DMS114 treated with DMSO at 0.1 percent for 48 hours (cell line): ENCODE measurements at regions not wholly inside any gene's neighbourhood (a gene's known extent, or its start where the extent isn't known, plus 50 kb on each side); places are given as distances from the start of the nearest gene placed in this dataset.

Experiments
- DNase-seq: peaks from one replicate; lab custom pipeline; 2025; ENCODE audit not compliant: unreplicated experiment; lab: John Stamatoyannopoulos, UW

GRCh38 chr12:115155665-115156645, 472.0 kb upstream of the TBX3 start:
- DNase-seq: no peak

DNA sequence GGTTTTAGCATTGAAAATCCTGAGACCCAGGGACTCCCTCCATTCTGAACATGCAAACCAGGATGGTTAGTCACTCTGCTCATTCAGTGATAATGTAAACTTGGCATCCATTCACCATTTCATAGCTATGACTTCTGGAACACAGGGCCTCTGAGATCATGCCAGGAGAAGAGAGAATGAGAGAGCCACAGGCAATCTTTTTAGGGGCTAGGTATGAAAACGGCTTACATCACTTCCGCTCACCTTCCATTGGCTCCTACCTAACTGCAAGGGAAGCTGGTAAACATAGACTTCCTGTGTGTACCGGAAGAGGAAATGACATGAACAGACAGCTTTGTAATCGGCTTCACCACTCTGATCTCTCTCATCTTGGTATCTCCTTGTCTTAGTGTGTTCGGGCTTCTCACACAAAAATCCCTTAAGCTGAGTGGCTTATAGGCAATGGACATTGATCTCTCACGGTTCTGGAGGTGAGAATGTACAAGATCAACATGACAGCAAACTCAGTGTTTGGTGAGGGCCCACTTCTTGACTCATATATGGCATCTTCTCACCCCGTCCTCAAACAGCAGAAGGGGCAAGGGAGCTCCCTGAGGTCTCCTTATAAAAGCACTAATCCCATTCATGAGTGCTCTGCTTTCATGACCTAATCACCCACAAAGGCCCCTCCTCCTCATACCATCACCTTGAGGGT, 465.9 kb upstream of the TBX3 start:
- DNase-seq: no peak

- DNase-seq: no peak
Measured at GRCh38 chr12:115149279-115149678, 465.3 kb upstream of the TBX3 start.

DNA sequence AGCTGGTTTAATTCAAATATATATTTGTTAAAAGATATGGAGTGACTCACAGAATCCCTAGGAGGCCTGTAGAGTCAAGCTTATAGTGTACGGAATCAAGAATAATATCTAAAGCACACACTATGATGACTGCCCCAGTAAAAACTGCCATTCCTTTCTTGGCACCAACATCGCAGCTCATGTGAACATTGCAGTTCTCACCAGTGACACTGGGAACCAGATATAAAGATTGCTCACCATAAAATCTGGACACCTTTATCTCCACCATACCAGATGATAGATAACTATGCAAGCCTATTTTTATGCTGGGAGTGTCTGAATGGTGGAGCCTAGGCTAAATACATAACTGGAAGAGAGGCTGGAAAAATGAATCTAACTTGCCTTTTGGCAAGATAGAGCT, 463.9 kb upstream of the TBX3 start:
- no peak for DNase-seq

DNA sequence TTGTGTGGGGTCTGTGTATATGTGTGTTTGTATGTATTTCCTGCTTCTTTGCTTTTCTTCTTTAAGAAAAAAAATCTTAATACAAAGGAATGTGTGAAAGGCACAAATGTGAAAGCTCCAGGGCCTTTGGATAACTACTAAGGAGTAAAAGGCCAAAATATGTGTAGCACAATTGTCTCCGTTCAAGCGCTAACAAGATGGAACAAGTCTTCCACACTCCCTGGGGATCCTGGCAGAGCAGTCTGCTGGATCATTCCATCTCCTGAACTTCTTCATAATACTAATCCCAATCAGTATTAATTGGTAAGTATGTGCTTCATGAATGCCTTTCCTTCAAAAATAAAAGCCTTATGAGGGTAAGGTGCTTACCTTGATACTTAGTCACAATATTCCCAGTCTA, 462.5 kb upstream of the TBX3 start:
- no peak for DNase-seq

DNA sequence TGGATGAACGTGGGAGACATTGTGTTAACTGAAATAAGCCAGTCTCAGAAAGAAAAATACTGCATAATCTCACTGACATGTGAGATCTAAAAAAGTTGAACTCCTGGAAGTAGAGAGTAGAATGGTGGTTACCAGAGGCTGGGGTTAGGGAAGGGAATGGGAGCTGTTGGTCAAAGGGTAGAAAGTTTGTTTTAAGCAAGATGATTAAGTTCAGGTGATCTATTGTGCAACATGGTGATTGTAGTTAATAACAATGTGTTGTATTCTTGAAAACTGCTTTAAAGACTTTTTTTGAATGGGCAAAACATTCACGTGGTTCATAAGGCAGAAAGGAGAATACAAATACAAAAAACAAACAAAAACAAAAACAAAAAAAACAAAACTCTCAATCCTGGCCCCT, 460.4 kb upstream of the TBX3 start:
- DNase-seq: no peak

DNA sequence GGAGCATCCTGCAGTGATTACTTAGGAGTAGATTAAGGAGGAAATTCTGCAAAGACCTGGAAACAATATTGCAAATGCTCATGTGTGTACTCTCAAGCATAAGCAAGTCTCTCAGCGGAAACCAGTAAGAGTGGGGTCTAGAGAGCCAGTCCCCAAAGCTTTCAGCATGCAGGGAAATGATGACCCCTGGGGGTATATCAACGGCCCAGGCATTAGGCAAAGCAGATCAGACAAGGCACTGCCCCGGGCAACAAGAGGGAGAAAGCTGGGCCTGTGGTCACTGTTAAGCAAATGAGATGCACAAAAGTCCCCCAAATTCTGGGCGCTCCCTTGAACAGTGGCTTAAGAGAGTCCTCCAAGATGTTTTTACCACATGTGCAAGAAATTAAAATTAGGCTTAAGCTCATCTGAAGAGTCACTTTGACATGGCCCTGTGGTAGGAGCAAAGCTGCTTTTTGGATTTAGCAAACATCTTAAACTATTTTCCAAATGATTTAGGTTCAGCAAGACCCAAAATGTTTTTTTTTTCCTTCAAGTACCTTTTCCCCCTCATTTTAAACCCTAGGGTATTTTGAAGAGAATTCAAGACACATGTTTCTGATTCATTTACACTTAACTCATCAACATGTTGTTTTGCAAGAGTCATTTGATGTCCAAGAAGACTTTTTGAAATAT, 457.1 kb upstream of the TBX3 start:
- DNase-seq: no peak

GRCh38 chr12:115137812-115138521, 454.0 kb upstream of the TBX3 start:
- DNase-seq: no peak

GRCh38 chr12:115135800-115136211, 451.8 kb upstream of the TBX3 start:
- DNase-seq: no peak

- DNase-seq: no peak
Measured at GRCh38 chr12:115134298-115134697, 450.3 kb upstream of the TBX3 start.

- DNase-seq: no peak
Measured at GRCh38 chr12:115132905-115133304, 448.9 kb upstream of the TBX3 start.

DNA sequence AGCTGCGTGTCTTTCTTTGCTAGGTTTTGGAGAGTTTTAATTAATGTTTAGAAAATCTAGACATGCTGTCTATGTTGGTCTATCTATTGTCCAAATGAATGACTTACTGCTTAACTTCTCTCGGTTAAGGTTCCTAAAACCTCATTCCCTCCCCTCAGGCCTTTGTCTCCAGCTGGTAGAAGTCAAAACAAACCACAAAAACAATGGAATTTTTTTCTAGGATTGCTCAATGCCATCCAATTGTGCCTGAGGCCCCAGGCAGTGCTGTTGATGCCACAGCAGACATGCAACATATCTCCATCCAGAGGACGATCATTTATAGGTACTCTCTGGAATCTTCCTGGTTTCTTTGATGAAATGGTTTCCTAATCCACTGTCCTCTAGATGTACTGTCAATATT, 448.2 kb upstream of the TBX3 start:
- DNase-seq: no peak

GRCh38 chr12:115129727-115130126, 445.8 kb upstream of the TBX3 start:
- no peak for DNase-seq

DNA sequence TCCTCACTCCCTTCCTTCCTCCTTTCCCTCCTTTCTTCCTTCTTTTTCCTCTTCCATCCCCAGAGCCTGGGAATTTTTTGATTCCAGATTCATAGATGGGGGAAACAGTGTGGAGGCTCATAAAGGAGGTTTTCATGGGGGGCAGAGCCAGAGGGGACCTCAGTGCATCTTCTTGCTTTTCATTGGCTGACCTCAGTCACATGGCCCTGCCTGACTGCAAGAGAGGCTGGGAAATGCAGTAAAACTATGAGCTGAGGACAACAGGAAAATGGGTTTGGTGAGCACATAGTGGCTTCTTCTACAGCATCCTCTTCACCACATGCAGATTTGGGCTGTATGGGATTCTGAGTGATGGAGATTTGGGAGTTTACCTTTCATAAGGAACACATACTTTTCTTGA, 437.1 kb upstream of the TBX3 start:
- no peak for DNase-seq

DNA sequence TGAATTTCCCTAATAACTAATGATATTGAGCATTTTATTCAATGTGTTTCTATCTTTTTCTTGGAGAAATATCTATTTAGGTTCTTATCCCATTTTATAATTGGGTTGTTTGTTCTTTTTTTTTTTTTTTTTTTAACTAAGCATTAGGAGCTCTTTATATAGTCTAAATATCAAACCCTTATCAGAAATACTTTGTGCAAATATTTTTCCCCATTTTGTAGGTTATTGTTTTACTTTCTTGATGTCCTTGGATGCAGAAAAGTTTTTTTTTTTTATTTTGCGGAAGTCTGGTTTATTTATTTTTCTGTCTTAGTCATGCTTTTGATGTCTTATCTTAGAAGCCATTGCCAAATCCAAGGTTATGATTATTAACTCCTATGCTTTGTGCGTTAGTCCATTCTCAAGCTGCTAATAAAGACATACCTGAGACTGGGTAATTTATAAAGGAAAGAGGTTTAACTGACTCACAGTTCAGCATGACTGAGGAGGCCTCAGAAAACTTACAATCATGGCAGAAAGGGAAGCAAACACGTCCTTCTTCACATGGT, 434.3 kb upstream of the TBX3 start:
- DNase-seq: no peak

DNA sequence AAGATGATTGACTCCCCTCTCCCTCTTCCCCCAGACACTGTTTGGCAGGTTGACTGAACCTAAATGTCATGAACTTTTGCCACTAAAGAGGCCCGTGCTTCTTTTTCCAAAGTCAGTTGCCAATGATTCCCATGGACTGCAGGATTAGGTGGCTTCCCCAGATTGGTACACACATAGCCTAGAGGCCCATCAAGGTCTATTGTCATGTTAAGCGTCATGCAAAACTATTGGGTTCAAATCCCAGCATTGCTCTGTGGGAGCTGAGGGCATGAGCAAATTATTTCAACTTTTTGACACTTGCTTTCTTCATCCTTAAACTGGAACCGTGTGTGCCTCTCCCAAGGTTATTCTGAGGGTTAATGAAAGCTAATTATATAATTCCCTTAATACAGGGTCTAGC, 430.2 kb upstream of the TBX3 start:
- no peak for DNase-seq

- DNase-seq: no peak
Measured at GRCh38 chr12:115109863-115110262, 425.9 kb upstream of the TBX3 start.

- no peak for DNase-seq
Measured at GRCh38 chr12:115108129-115109100, 424.4 kb upstream of the TBX3 start.
